ENCODE measurements at regions not wholly inside any gene's neighbourhood (a gene's known extent, or its start where the extent isn't known, plus 50 kb on each side); places are given as distances from the start of the nearest gene placed in this dataset.

- Histone ChIP-seq H3K27me3 (ENCODE audit: control insufficient read depth in 2 of 2, insufficient read depth in 2 of 2, low read length in 2 of 2) (no peaks in the 10 kb centered on the region), H3K4me1 (ENCODE audit: control insufficient read depth, extremely low read depth, insufficient read depth, low read length) (no peaks in the 10 kb centered on the region), H3K9me3 (replicated peaks; ENCODE audit: control insufficient read depth, insufficient read depth, low read length) (peaks cover 8% of the 10 kb centered on the region), H2AFZ (ENCODE audit: low read depth, low read length) (no peak overlapping the region), H3K4me3 (replicated peaks in 1 of 3; ENCODE audit: insufficient read depth in 1 of 3, low read depth in 1 of 3, low read length in 3 of 3) (no peak overlapping the region), H3K9me1 (replicated peaks; ENCODE audit: control insufficient read depth, extremely low read depth, insufficient read depth, low read length) (no peaks in the 10 kb centered on the region), H3K36me3 (ENCODE audit: control insufficient read depth in 2 of 2, extremely low read depth in 1 of 2, insufficient read depth in 2 of 2, low read length in 2 of 2) (no peaks in the 10 kb centered on the region), H3K79me2 (ENCODE audit: control insufficient read depth, insufficient read depth, low read length) (no peaks in the 10 kb centered on the region), H3K4me2 (ENCODE audit: insufficient read depth, low read length) (no peak overlapping the region), H3K27ac (ENCODE audit: insufficient read depth, low read depth, low read length) (no peak overlapping the region), H4K20me1 (replicated peaks; ENCODE audit: control insufficient read depth, extremely low read depth, insufficient read depth, low read length) (no peaks in the 10 kb centered on the region), H3K9ac (replicated peaks; ENCODE audit: extremely low read depth, insufficient read depth, low read length) (no peak overlapping the region)
- ChIA-PET POLR2A (no interaction called here), CTCF (no interaction called here)
- dilution Hi-C loops (cut with MboI; ENCODE audit: extremely low pct_ligation_motif_present, low sequenced_read_pairs) (no loop called here), intact Hi-C loops (cut with micrococcal nuclease) (no loop called here)
- TF ChIP-seq POLR2A (IDR thresholded peaks at IDR 0.05; ENCODE audit: low read depth, low read length) (no peak), GATA2 (IDR thresholded peaks at IDR 0.05; ENCODE audit: insufficient read depth, insufficient read length, low read depth, low read length) (no peak), MAX (IDR thresholded peaks at IDR 0.05; ENCODE audit: insufficient read depth, insufficient read length) (no peak), FOS (IDR thresholded peaks at IDR 0.05; ENCODE audit: borderline replicate concordance, insufficient read depth, low read length) (no peak), JUN (IDR thresholded peaks at IDR 0.05; ENCODE audit: borderline replicate concordance, insufficient read depth, insufficient read length, low read depth) (no peak), MYC (IDR thresholded peaks at IDR 0.05; ENCODE audit: low read depth, low read length) (no peak), EZH2 (IDR thresholded peaks at IDR 0.05; ENCODE audit: borderline replicate concordance, low read depth, low read length, severe bottlenecking) (no peak)
- no peak for FAIRE-seq
- no TSS peak for BruUV-seq (replicated peaks)
- no peak for DNase-seq (ENCODE audit: low read depth, low spot score)
Observed at GRCh38 chr15:86009727-86010126, 69.9 kb upstream of the AGBL1 start.

- no peak overlapping the region for H2AFZ ChIP-seq (ENCODE audit: low read depth, low read length)
- BruUV-seq (replicated peaks) = no TSS peak
- H3K27ac ChIP-seq (ENCODE audit: insufficient read depth, low read depth, low read length) = no peak overlapping the region
- no peaks in the 10 kb centered on the region for H3K36me3 ChIP-seq (ENCODE audit: control insufficient read depth in 2 of 2, extremely low read depth in 1 of 2, insufficient read depth in 2 of 2, low read length in 2 of 2)
- intact Hi-C loops (cut with micrococcal nuclease) (no loop called here), dilution Hi-C loops (cut with MboI; ENCODE audit: extremely low pct_ligation_motif_present, low sequenced_read_pairs) (no loop called here)
- H3K4me2 ChIP-seq (ENCODE audit: insufficient read depth, low read length) = no peak overlapping the region
- H4K20me1 ChIP-seq (replicated peaks; ENCODE audit: control insufficient read depth, extremely low read depth, insufficient read depth, low read length) = no peaks in the 10 kb centered on the region
- H3K4me3 ChIP-seq (replicated peaks in 1 of 3; ENCODE audit: insufficient read depth in 1 of 3, low read depth in 1 of 3, low read length in 3 of 3) = no peak overlapping the region
- POLR2A ChIA-PET = no interaction called here
- no peak for TF ChIP-seq EZH2 (IDR thresholded peaks at IDR 0.05; ENCODE audit: borderline replicate concordance, low read depth, low read length, severe bottlenecking)
- TF ChIP-seq JUN (IDR thresholded peaks at IDR 0.05; ENCODE audit: borderline replicate concordance, insufficient read depth, insufficient read length, low read depth) = no peak
- no peak for TF ChIP-seq GATA2 (IDR thresholded peaks at IDR 0.05; ENCODE audit: insufficient read depth, insufficient read length, low read depth, low read length)
- TF ChIP-seq MAX (IDR thresholded peaks at IDR 0.05; ENCODE audit: insufficient read depth, insufficient read length) = no peak
- TF ChIP-seq FOS (IDR thresholded peaks at IDR 0.05; ENCODE audit: borderline replicate concordance, insufficient read depth, low read length) = no peak
- no peak for TF ChIP-seq MYC (IDR thresholded peaks at IDR 0.05; ENCODE audit: low read depth, low read length)
- no peak for TF ChIP-seq POLR2A (IDR thresholded peaks at IDR 0.05; ENCODE audit: low read depth, low read length)
- TF ChIP-seq CTCF (IDR thresholded peaks at IDR 0.05; ENCODE audit: extremely low read depth in 1 of 2, insufficient read depth in 1 of 2, low read depth in 1 of 2, low read length in 2 of 2) = no peak
- no peak for TF ChIP-seq POLR2AphosphoS5 (IDR thresholded peaks at IDR 0.05; ENCODE audit: insufficient read depth, low read depth, low read length)
- no peaks in the 10 kb centered on the region for H3K9me1 ChIP-seq (replicated peaks; ENCODE audit: control insufficient read depth, extremely low read depth, insufficient read depth, low read length)
- no peak overlapping the region for H3K9ac ChIP-seq (replicated peaks; ENCODE audit: extremely low read depth, insufficient read depth, low read length)
- H3K27me3 ChIP-seq (ENCODE audit: control insufficient read depth in 2 of 2, insufficient read depth in 2 of 2, low read length in 2 of 2) = no peaks in the 10 kb centered on the region
- H3K9me3 ChIP-seq (replicated peaks; ENCODE audit: control insufficient read depth, insufficient read depth, low read length) = peaks cover 8% of the 10 kb centered on the region
- no peaks in the 10 kb centered on the region for H3K79me2 ChIP-seq (ENCODE audit: control insufficient read depth, insufficient read depth, low read length)
- DNase-seq (ENCODE audit: low read depth, low spot score) = no peak
- no peaks in the 10 kb centered on the region for H3K4me1 ChIP-seq (ENCODE audit: control insufficient read depth, extremely low read depth, insufficient read depth, low read length)
- no peak for FAIRE-seq
- CTCF ChIA-PET = no interaction called here
Observed at GRCh38 chr15:86010398-86010797, 69.3 kb upstream of the AGBL1 start.

Measured in endothelial cell of umbilical vein (primary cell).